HL-60 (cell line): ENCODE measurements at regions not wholly inside any gene's neighbourhood (a gene's known extent, or its start where the extent isn't known, plus 50 kb on each side); places are given as distances from the start of the nearest gene placed in this dataset.

Experiments
- CTCF ChIP-seq: IDR thresholded peaks from one replicate; pipeline ENCODE4 v1.5.1; 2011; ENCODE audit warnings: low read length, control low read depth, inconsistent platforms; ENCODE audit not compliant: insufficient read depth
- GABPA ChIP-seq: IDR thresholded peaks from 2 replicates; pipeline ENCODE4 v1.6.1; 2012; ENCODE audit warnings: low read depth
- POLR2AphosphoS5 ChIP-seq: IDR thresholded peaks from 2 replicates; pipeline ENCODE4 v1.6.1; 2012; ENCODE audit warnings: low read depth
- REST ChIP-seq: IDR thresholded peaks from 2 replicates; pipeline ENCODE4 v1.6.1; 2012; ENCODE audit warnings: low read depth; ENCODE audit not compliant: insufficient replicate concordance

GRCh38 chr18:70688286-70688685 lies 399.4 kb downstream of the SOCS6 start:
- TF ChIP-seq CTCF = no peak
- no peak for TF ChIP-seq POLR2AphosphoS5
- TF ChIP-seq GABPA = no peak
- no peak for TF ChIP-seq REST
